ENCODE measurements at regions not wholly inside any gene's neighbourhood (a gene's known extent, or its start where the extent isn't known, plus 50 kb on each side); places are given as distances from the start of the nearest gene placed in this dataset.

DNA sequence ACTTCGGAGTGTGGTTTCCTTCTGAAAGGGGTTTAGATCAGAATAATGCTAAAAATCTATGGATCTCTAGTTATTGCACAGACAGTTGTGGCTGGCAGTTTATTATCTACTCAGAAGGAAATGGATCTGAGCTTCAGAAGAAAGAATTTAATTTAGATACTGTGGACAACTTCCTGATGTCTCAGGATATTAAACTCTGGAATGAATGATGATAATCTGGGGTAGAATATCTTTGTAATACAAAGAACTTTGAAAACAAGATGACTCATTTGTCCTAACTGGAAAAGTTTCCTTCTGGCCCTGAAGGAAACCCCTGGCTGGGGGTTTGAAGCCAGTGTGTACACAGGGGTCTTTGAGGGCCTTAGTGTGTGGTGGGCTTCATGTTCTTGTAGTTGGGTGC lies 78.0 kb downstream of the EDN3 start:
- DNase-seq (ENCODE audit: extremely low read depth in 1 of 4, low spot score in 3 of 4) (no peak), FAIRE-seq (no peak), ATAC-seq (no peak)
- H3K4me1 ChIP-seq (replicated peaks in 1 of 2; ENCODE audit: control insufficient read depth in 2 of 2, insufficient read depth in 2 of 2, low read length in 2 of 2), result no peaks in the 10 kb centered on the region
- H3K9me1 ChIP-seq (ENCODE audit: control insufficient read depth, insufficient read depth, low read length), result no peaks in the 10 kb centered on the region
- H3K79me2 ChIP-seq (ENCODE audit: control insufficient read depth, insufficient read depth, low read length), result no peaks in the 10 kb centered on the region
- H3K4me2 ChIP-seq (ENCODE audit: insufficient read depth, low read length), result no peak overlapping the region
- H3K27ac ChIP-seq (ENCODE audit: extremely low read depth, low read depth, low read length), result no peak overlapping the region
- no peak overlapping the region for H3K4me3 ChIP-seq
- intact Hi-C loops (cut with micrococcal nuclease), result no loop called here
- no peak overlapping the region for H3K9ac ChIP-seq (ENCODE audit: insufficient read depth in 1 of 2, low read depth in 2 of 2, low read length in 2 of 2)
- H2AFZ ChIP-seq (ENCODE audit: low read depth, low read length), result no peak overlapping the region
- TF ChIP-seq BRCA1 (IDR thresholded peaks at IDR 0.05) (no peak), BRCA1 (CRISPR knock-in tag; IDR thresholded peaks at IDR 0.05) (no peak), BRF2 (IDR thresholded peaks at IDR 0.05; ENCODE audit: borderline replicate concordance, insufficient read depth, insufficient read length) (no peak), SRSF3 (IDR thresholded peaks at IDR 0.05; ENCODE audit: insufficient read depth, low read length) (no peak), TEAD4 (IDR thresholded peaks at IDR 0.05; ENCODE audit: low read length) (no peak), TEAD4 (CRISPR knock-in tag; IDR thresholded peaks at IDR 0.05; ENCODE audit: borderline replicate concordance) (no peak), IFI16 (CRISPR knock-in tag; IDR thresholded peaks at IDR 0.05) (no peak), ZNF263 (CRISPR knock-in tag; IDR thresholded peaks at IDR 0.05; ENCODE audit: borderline replicate concordance) (no peak), ZNF586 (CRISPR knock-in tag; conservative IDR thresholded peaks at IDR 0.05) (no peak), MXI1 (IDR thresholded peaks at IDR 0.05; ENCODE audit: low read depth, low read length) (no peak)
- TF ChIP-seq, protein P1, sequence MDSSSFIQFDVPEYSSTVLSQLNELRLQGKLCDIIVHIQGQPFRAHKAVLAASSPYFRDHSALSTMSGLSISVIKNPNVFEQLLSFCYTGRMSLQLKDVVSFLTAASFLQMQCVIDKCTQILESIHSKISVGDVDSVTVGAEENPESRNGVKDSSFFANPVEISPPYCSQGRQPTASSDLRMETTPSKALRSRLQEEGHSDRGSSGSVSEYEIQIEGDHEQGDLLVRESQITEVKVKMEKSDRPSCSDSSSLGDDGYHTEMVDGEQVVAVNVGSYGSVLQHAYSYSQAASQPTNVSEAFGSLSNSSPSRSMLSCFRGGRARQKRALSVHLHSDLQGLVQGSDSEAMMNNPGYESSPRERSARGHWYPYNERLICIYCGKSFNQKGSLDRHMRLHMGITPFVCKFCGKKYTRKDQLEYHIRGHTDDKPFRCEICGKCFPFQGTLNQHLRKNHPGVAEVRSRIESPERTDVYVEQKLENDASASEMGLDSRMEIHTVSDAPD (CRISPR knock-in tag; IDR thresholded peaks at IDR 0.05), result no peak
- H3K9me3 ChIP-seq (replicated peaks; ENCODE audit: control insufficient read depth, insufficient read depth, low read depth, low read length), result no peaks in the 10 kb centered on the region
- H4K20me1 ChIP-seq (replicated peaks; ENCODE audit: control insufficient read depth, insufficient read depth, low read length), result peaks cover 7% of the 10 kb centered on the region; the same call in 1 of the 2 replicates
- no TSS peak for BruUV-seq (replicated peaks)
- 0% methylated on average over 1 of the region's 1 CpG for WGBS (ENCODE audit: insufficient coverage, low coverage, missing lambda C conversion rate)
- in situ Hi-C loops (cut with MboI), result no loop called here
- CTCF ChIA-PET (ENCODE audit: low intra/inter-chr PET ratio), result no interaction called here
- H3K36me3 ChIP-seq (ENCODE audit: control insufficient read depth, insufficient read depth, low read length), result no peaks in the 10 kb centered on the region
- H3K27me3 ChIP-seq (ENCODE audit: control insufficient read depth in 2 of 2, insufficient read depth in 2 of 2, low read length in 2 of 2), result peaks cover 0 to 22% of the 10 kb centered on the region in 2 experiments; a peak in 2 of 5 replicates
- POLR2A ChIA-PET, result no interaction called here

Data from K562 (cell line).